Common myeloid progenitor, CD34-positive (primary cell): ENCODE measurements at regions not wholly inside any gene's neighbourhood (a gene's known extent, or its start where the extent isn't known, plus 50 kb on each side); places are given as distances from the start of the nearest gene placed in this dataset.

Experiments
- CTCF ChIA-PET: fragments of 350-600 bp; sonication (Branson Sonifier 250); formaldehyde crosslinking; loops from one replicate; lab custom pipeline; 2021; ENCODE audit warnings: antibody characterized with exemption; lab: Charles Lee
- POLR2A ChIA-PET: fragments of 350-600 bp; sonication (Branson Sonifier 250); formaldehyde crosslinking; loops from one replicate; lab custom pipeline; 2021; ENCODE audit warnings: antibody characterized with exemption; lab: Charles Lee
- DNase-seq, 3 donors: peaks; one replicate each; pipeline versions ENCODE4 v3.0.0 to v3.0.0-alpha.2; 2013
- H3K27ac ChIP-seq, 2 experiments: 1 replicate in 1 of 2; 2 replicates in 1 of 2; pipeline ENCODE4 v1.7.0; 2013; ENCODE audit warnings: inconsistent platforms in 2 of 2, low read length in 2 of 2, mild to moderate bottlenecking in 2 of 2, low read depth in 1 of 2, moderate library complexity in 1 of 2; ENCODE audit not compliant: severe bottlenecking in 2 of 2, insufficient read depth in 1 of 2, poor library complexity in 1 of 2
- H3K27me3 ChIP-seq, 5 experiments: replicated peaks in 2 of 5; 1 replicate in 3 of 5; 2 replicates in 2 of 5; pipeline versions ENCODE4 v1.6.1 to v1.7.0; 2013; ENCODE audit warnings: low read length in 4 of 5, mild to moderate bottlenecking in 2 of 5, moderate library complexity in 2 of 5, inconsistent platforms in 1 of 5; ENCODE audit not compliant: insufficient read depth in 5 of 5, control insufficient read depth in 4 of 5
- H3K36me3 ChIP-seq, 4 experiments: 1 replicate in 2 of 4; 2 replicates in 2 of 4; pipeline versions ENCODE4 v1.6.1 to v1.7.0; 2013; ENCODE audit warnings: low read length in 3 of 4, control low read depth in 1 of 4, mild to moderate bottlenecking in 1 of 4; ENCODE audit not compliant: control insufficient read depth in 4 of 4, insufficient read depth in 4 of 4
- H3K4me1 ChIP-seq, 4 experiments: 1 replicate in 3 of 4; 2 replicates in 1 of 4; pipeline versions ENCODE4 v1.6.1 to v1.7.1; 2013; ENCODE audit warnings: low read length in 3 of 4, mild to moderate bottlenecking in 3 of 4, control low read depth in 1 of 4, inconsistent platforms in 1 of 4, moderate library complexity in 1 of 4; ENCODE audit not compliant: control insufficient read depth in 4 of 4, insufficient read depth in 4 of 4; ENCODE audit errors: control extremely low read depth in 1 of 4
- H3K4me3 ChIP-seq, 7 experiments: 1 replicate in 4 of 7; 2 replicates in 3 of 7; pipeline versions ENCODE4 v1.5.1 to v1.7.0; 2013; ENCODE audit warnings: mild to moderate bottlenecking in 7 of 7, low read length in 6 of 7, moderate library complexity in 6 of 7, inconsistent platforms in 2 of 7, low read depth in 2 of 7, control low read depth in 1 of 7; ENCODE audit not compliant: insufficient read depth in 4 of 7, control insufficient read depth in 1 of 7; ENCODE audit errors: extremely low read depth in 1 of 7
- H3K9me3 ChIP-seq, 5 experiments: 1 replicate in 4 of 5; 2 replicates in 1 of 5; pipeline versions ENCODE4 v1.6.1 to v1.7.1; 2013; ENCODE audit warnings: low read length in 4 of 5, mild to moderate bottlenecking in 2 of 5, inconsistent platforms in 1 of 5, low read depth in 1 of 5, moderate library complexity in 1 of 5; ENCODE audit not compliant: control insufficient read depth in 4 of 5, insufficient read depth in 2 of 5; ENCODE audit errors: control extremely low read depth in 1 of 5
- WGBS: methylation state at CpG from one replicate; pipeline ENCODE4 v1.1.5; 2013; ENCODE audit not compliant: insufficient coverage; 5-methylcytosine and 5-hydroxymethylcytosine counted together

DNA sequence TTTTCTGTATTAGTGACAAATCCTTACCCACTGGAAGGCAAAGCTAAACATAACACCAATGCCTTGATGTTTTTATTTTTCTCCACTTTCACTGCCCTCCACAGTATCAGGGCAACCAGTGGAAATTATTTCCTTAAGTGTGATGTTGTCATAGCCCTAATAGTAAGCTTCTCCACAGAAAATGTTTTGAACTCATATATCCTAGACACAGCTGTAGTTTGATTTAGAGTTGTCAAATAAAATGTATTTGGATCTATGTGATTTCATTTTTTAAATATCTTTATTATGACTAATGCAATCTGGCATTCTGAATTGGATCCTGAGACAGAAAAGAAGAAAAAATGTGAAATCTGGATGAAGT lies 70.9 kb upstream of the UFL1 start:
- H3K4me3 ChIP-seq, result no peak overlapping the region
- H3K27ac ChIP-seq, result no peak overlapping the region
- POLR2A ChIA-PET, result no interaction called here
- no peak for DNase-seq
- CTCF ChIA-PET, result no interaction called here
- H3K9me3 ChIP-seq, result peaks cover 0 to under 1% (median 0%) of the 10 kb centered on the region in 5 experiments
- no peaks in the 10 kb centered on the region for H3K36me3 ChIP-seq
- H3K4me1 ChIP-seq, result no peaks in the 10 kb centered on the region
- H3K27me3 ChIP-seq, result no peaks in the 10 kb centered on the region

DNA sequence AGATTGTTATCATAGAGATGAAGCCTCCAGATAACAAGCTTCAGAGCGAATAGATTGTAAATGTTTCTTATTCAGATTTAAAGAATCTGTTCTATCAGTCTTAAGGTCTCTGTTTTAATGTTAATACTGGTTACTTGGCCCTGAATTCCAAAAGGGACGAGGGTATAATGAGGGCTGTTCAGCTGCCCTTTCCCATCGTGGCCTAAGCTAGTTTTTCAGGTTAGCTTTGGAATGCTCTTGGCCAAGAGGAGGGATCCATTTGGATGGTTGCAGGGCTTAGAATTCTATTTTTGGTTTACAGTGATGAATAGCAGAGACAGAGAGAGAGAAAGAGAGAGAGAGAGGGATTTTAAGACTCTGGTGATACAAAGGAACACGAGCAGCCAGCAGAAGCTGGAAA lies 62.8 kb upstream of the UFL1 start:
- Histone ChIP-seq H3K4me3 (no peak overlapping the region), H3K4me1 (no peaks in the 10 kb centered on the region), H3K9me3 (no peaks in the 10 kb centered on the region), H3K27ac (no peak overlapping the region), H3K36me3 (no peaks in the 10 kb centered on the region), H3K27me3 (no peaks in the 10 kb centered on the region)
- no peak for DNase-seq
- CTCF ChIA-PET, result no interaction called here
- 94% methylated on average over 4 of the region's 4 CpGs for WGBS
- POLR2A ChIA-PET, result no interaction called here

DNA sequence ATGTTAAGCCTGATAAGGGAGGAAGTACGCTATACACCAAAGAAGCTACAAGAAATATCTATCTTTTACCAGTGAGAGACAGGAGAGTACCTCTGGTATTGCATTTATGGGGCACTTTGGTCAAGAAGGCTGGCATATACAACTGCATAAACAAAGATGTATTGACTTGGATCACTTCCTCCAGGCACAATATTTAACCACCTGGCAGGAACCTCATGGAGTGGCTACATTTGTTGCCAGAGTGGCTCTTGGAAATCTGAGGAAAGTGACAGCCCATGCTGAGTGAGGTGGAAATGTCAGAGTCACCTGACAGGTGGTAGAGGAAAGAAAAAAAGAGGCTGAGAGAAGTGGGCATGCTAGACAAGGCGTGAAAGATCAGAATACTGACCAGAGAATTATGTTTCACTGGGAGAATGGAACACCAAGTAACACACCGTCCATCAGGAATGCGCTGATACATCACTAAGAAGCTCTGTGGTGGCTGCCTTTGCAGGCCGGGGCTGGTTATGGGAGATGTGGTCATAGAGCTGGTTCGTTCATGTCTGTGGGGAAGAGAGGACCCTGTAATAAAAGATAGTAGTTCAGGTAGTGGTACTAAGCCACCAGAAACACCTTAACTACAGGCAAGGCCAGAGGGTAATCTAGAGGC lies 61.4 kb upstream of the UFL1 start:
- H3K27me3 ChIP-seq, result no peaks in the 10 kb centered on the region
- CTCF ChIA-PET, result no interaction called here
- no peaks in the 10 kb centered on the region for H3K36me3 ChIP-seq
- H3K4me3 ChIP-seq, result no peak overlapping the region
- no peaks in the 10 kb centered on the region for H3K4me1 ChIP-seq
- no peak for DNase-seq
- 100% methylated on average over 4 of the region's 6 CpGs for WGBS
- H3K9me3 ChIP-seq, result no peaks in the 10 kb centered on the region
- POLR2A ChIA-PET, result no interaction called here
- no peak overlapping the region for H3K27ac ChIP-seq

GRCh38 chr6:96465321-96465903 lies 56.2 kb upstream of the UFL1 start:
- Histone ChIP-seq H3K27ac (no peak overlapping the region), H3K4me3 (no peak overlapping the region), H3K4me1 (no peaks in the 10 kb centered on the region), H3K36me3 (no peaks in the 10 kb centered on the region), H3K9me3 (no peaks in the 10 kb centered on the region), H3K27me3 (peaks cover 0 to 4% (median 0%) of the 10 kb centered on the region in 5 experiments)
- WGBS, result no CpG with 5 or more reads among the region's 3 CpGs
- POLR2A ChIA-PET, result no interaction called here
- DNase-seq, result no peak
- CTCF ChIA-PET, result interaction anchor here (1.0 kb wide), 1 partner anchor 10 kb away, joined by 3 read pairs; no protein-coding TSS in a partner anchor

DNA sequence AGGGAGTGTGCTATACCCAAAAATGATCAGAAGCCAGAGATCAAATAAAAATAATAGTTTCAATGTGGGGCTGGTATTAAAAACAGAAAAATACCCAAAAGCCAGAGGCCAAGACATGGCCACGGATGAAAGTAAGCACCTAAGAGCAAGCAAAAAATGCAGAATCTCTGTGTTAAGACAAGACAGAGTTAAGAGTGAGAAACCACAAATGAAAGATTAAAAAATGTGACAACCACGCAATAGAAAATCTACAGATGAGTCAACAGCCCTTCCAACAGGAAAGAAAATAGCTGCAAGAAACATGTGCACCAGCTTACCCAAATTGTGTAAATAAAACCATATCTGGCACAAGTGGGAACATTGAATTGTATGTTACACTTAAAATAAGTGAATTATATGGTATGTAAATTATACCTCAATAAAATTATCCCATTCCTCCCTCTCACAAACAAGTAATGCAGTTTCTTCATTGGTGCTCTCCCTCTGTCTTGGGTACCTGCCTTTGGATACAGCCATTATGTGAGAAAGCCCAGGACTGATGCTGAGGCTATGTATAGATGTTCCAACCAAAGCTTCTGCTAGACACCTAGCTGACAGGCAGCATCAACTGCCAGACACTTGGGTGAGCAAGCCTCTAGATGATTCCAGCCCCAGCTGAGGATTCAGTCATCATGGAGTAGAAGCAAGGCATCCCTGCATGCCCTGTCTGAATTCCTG lies 55.3 kb upstream of the UFL1 start:
- H3K27ac ChIP-seq, result no peak overlapping the region
- H3K36me3 ChIP-seq, result no peaks in the 10 kb centered on the region
- POLR2A ChIA-PET, result no interaction called here
- DNase-seq, result no peak
- CTCF ChIA-PET, result interaction anchor here (1.0 to 1.1 kb wide), 2 partner anchors 8 to 11 kb away, joined by 3 to 4 read pairs; no protein-coding TSS in a partner anchor
- no peak overlapping the region for H3K4me3 ChIP-seq
- H3K9me3 ChIP-seq, result no peaks in the 10 kb centered on the region
- no peaks in the 10 kb centered on the region for H3K4me1 ChIP-seq
- WGBS, result 75% methylated on average over 1 of the region's 2 CpGs
- H3K27me3 ChIP-seq, result peaks cover 0 to 4% (median 0%) of the 10 kb centered on the region in 5 experiments

DNA sequence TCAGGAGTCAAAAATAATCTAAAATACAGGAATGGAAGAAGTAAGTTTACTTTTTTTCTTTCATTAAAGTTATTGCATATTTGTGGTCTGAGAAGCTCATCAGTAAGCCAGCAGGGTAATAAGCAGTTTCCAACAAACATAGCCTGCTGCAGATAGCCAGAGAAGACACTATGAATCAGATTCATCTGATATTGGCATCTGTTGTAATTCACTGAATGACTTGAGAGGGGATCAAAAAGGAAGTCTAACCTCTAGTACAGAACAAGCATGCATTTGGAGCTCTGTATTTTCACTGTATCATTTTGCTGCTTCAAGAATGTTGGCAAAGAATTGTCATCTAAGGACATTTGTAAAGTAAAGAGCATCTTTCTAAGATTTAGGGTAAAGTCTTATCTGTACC lies 53.8 kb upstream of the UFL1 start:
- no peak overlapping the region for H3K27ac ChIP-seq
- ChIA-PET POLR2A (no interaction called here), CTCF (interaction anchor here (1.1 kb wide), 1 partner anchor 10 kb away, joined by 4 read pairs; no protein-coding TSS in a partner anchor)
- no peak overlapping the region for H3K4me3 ChIP-seq
- no peaks in the 10 kb centered on the region for H3K9me3 ChIP-seq
- H3K27me3 ChIP-seq, result peaks cover 0 to 4% (median 0%) of the 10 kb centered on the region in 5 experiments
- no peaks in the 10 kb centered on the region for H3K4me1 ChIP-seq
- no peak for DNase-seq
- no peaks in the 10 kb centered on the region for H3K36me3 ChIP-seq

DNA sequence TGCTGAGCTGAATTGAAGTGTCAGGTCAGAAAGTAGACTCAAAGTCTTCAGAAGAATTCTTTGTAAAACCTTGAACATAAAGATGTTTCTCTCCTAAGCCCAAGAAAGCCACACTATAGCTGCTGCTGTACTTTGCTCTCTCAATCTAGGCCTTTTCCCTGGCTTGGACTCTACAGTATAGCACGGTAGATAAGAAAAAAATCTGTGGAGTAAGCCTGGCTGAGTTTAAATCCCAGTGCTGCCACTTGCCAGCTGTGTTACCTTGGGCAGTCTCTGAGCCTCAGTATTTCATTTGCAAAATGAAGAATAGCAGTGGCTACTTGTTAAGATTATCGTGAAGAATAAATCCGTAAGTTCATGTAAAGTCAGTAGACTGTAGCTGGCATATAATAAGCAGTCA lies 53.3 kb upstream of the UFL1 start:
- DNase-seq, result no peak
- POLR2A ChIA-PET, result no interaction called here
- H3K4me3 ChIP-seq, result no peak overlapping the region
- 84% methylated on average over 3 of the region's 3 CpGs for WGBS
- H3K36me3 ChIP-seq, result no peaks in the 10 kb centered on the region
- CTCF ChIA-PET, result no interaction called here
- H3K27me3 ChIP-seq, result peaks cover 0 to 4% (median 0%) of the 10 kb centered on the region in 5 experiments
- H3K27ac ChIP-seq, result no peak overlapping the region
- H3K9me3 ChIP-seq, result no peaks in the 10 kb centered on the region
- H3K4me1 ChIP-seq, result no peaks in the 10 kb centered on the region
